ENCODE measurements at regions not wholly inside any gene's neighbourhood (a gene's known extent, or its start where the extent isn't known, plus 50 kb on each side); places are given as distances from the start of the nearest gene placed in this dataset.

GRCh38 chr7:46212425-46213153 lies 291.5 kb upstream of the IGFBP3 start:
- SMC1A ChIA-PET (ENCODE audit: uncharacterized antibody, unreplicated experiment) = interaction anchor here (1.4 to 2.0 kb wide), 4 partner anchors 10 to 139 kb away, joined by 3 to 6 read pairs (median 6); no protein-coding TSS in a partner anchor
- no peak for DNase-seq (ENCODE audit: low read depth, low spot score)
- 15% methylated on average over 8 of the region's 8 CpGs for WGBS (ENCODE audit: insufficient coverage, insufficient replicate concordance, low lambda C conversion rate, missing lambda C conversion rate)
- CTCF ChIA-PET = no interaction called here
- Histone ChIP-seq H3K27me3 (replicated peaks in 1 of 2; ENCODE audit: control insufficient read depth in 2 of 2, insufficient read depth in 2 of 2, low read length in 1 of 2) (no peaks in the 10 kb centered on the region), H3K27ac (ENCODE audit: control insufficient read depth, insufficient read depth) (no peak overlapping the region), H4K20me1 (ENCODE audit: control insufficient read depth, insufficient read depth) (no peaks in the 10 kb centered on the region), H3K9ac (ENCODE audit: control insufficient read depth, insufficient read depth, low read length) (no peak overlapping the region), H3K36me3 (ENCODE audit: control insufficient read depth in 2 of 2, insufficient read depth in 2 of 2, low read length in 1 of 2) (no peaks in the 10 kb centered on the region), H3K9me3 (replicated peaks; ENCODE audit: control insufficient read depth, insufficient read depth, low read length) (no peaks in the 10 kb centered on the region), H3K4me1 (ENCODE audit: control insufficient read depth, insufficient read depth, low read length) (no peaks in the 10 kb centered on the region), H3K4me3 (no peak overlapping the region), H2AFZ (ENCODE audit: control insufficient read depth, low read depth, low read length) (no peak overlapping the region), H3K79me2 (ENCODE audit: control insufficient read depth, insufficient read depth, low read length) (no peaks in the 10 kb centered on the region), H3K4me2 (ENCODE audit: control insufficient read depth, insufficient read depth) (no peak overlapping the region)
- no peak for TF ChIP-seq ZSCAN29 (IDR thresholded peaks at IDR 0.05)
- no peak for TF ChIP-seq TARDBP (IDR thresholded peaks at IDR 0.05; ENCODE audit: borderline replicate concordance)
- TF ChIP-seq HDAC6 (IDR thresholded peaks at IDR 0.05; ENCODE audit: unreplicated experiment) = no peak
- no peak for TF ChIP-seq BACH1 (IDR thresholded peaks at IDR 0.05; ENCODE audit: borderline replicate concordance)
- TF ChIP-seq KAT2A (conservative IDR thresholded peaks at IDR 0.05; ENCODE audit: control insufficient read depth, low read depth, low read length) = no peak
- TF ChIP-seq POLR2A (IDR thresholded peaks at IDR 0.05; ENCODE audit: low read depth, low read length) = no peak
- TF ChIP-seq NR2F1 (conservative IDR thresholded peaks at IDR 0.05) = no peak
- intact Hi-C loops (cut with micrococcal nuclease; ENCODE audit: unreplicated experiment) (no loop called here), in situ Hi-C loops (cut with MboI) (no loop called here)
- FAIRE-seq = no peak
- POLR2A ChIA-PET = no interaction called here
- RAD21 ChIA-PET (ENCODE audit: unreplicated experiment) = no interaction called here
- no peak for ATAC-seq
- no TSS peak for BruUV-seq (replicated peaks)

GRCh38 chr7:46210467-46210866 lies 289.4 kb upstream of the IGFBP3 start:
- TF ChIP-seq NFXL1 (IDR thresholded peaks at IDR 0.05; ENCODE audit: borderline replicate concordance) = no peak
- TF ChIP-seq STAT3 (IDR thresholded peaks at IDR 0.05; ENCODE audit: low read depth, low read length) = no peak
- TF ChIP-seq TCF3 (IDR thresholded peaks at IDR 0.05; ENCODE audit: borderline replicate concordance, insufficient read depth, low read depth, low read length) = no peak
- TF ChIP-seq NR2F1 (conservative IDR thresholded peaks at IDR 0.05) = no peak
- no peaks in the 10 kb centered on the region for H4K20me1 ChIP-seq (ENCODE audit: control insufficient read depth, insufficient read depth)
- in situ Hi-C loops (cut with MboI) (no loop called here), intact Hi-C loops (cut with micrococcal nuclease; ENCODE audit: unreplicated experiment) (no loop called here)
- DNase-seq (ENCODE audit: low read depth, low spot score) = no peak
- POLR2A ChIA-PET = no interaction called here
- no peak for ATAC-seq
- no peaks in the 10 kb centered on the region for H3K9me3 ChIP-seq (replicated peaks; ENCODE audit: control insufficient read depth, insufficient read depth, low read length)
- no peaks in the 10 kb centered on the region for H3K27me3 ChIP-seq (replicated peaks in 1 of 2; ENCODE audit: control insufficient read depth in 2 of 2, insufficient read depth in 2 of 2, low read length in 1 of 2)
- WGBS (ENCODE audit: insufficient coverage, insufficient replicate concordance, low lambda C conversion rate, missing lambda C conversion rate) = 27% methylated on average over 3 of the region's 3 CpGs
- BruUV-seq (replicated peaks) = no TSS peak
- H3K9ac ChIP-seq (ENCODE audit: control insufficient read depth, insufficient read depth, low read length) = no peak overlapping the region
- peaks cover 7% of the 10 kb centered on the region for H3K4me1 ChIP-seq (ENCODE audit: control insufficient read depth, insufficient read depth, low read length)
- no peak overlapping the region for H3K27ac ChIP-seq (ENCODE audit: control insufficient read depth, insufficient read depth)
- H3K79me2 ChIP-seq (ENCODE audit: control insufficient read depth, insufficient read depth, low read length) = no peaks in the 10 kb centered on the region
- H3K4me3 ChIP-seq = no peak overlapping the region
- H3K4me2 ChIP-seq (ENCODE audit: control insufficient read depth, insufficient read depth) = no peak overlapping the region
- SMC1A ChIA-PET (ENCODE audit: uncharacterized antibody, unreplicated experiment) = interaction anchor here (1.1 kb wide), 1 partner anchor 71 kb away, joined by 3 read pairs; no protein-coding TSS in a partner anchor
- FAIRE-seq = no peak
- no peaks in the 10 kb centered on the region for H3K36me3 ChIP-seq (ENCODE audit: control insufficient read depth in 2 of 2, insufficient read depth in 2 of 2, low read length in 1 of 2)
- RAD21 ChIA-PET (ENCODE audit: unreplicated experiment) = no interaction called here
- H2AFZ ChIP-seq (ENCODE audit: control insufficient read depth, low read depth, low read length) = no peak overlapping the region
- CTCF ChIA-PET = no interaction called here
